Spleen (tissue), 11 donors: ENCODE measurements at regions not wholly inside any gene's neighbourhood (a gene's known extent, or its start where the extent isn't known, plus 50 kb on each side); places are given as distances from the start of the nearest gene placed in this dataset.

ENCODE experiments used
- DNase-seq: peaks from one replicate; pipeline ENCODE4 v3.0.0-alpha.2; 2020
- H3K27ac ChIP-seq, 8 donors: fragments of 200-600 bp; sonication (generic) in 7 of 8; 1 replicate in 4 of 8; 2 replicates in 4 of 8; pipeline versions ENCODE4 v1.5.0 to v1.8.0; 2016 to 2021; ENCODE audit warnings: inconsistent platforms in 4 of 8, mild to moderate bottlenecking in 4 of 8, moderate library complexity in 1 of 8
- H3K27me3 ChIP-seq, 7 donors: fragments of 200-600 bp; sonication (generic) in 6 of 7; replicated peaks in 1 of 7; 1 replicate in 4 of 7; 2 replicates in 3 of 7; pipeline versions ENCODE4 v1.5.0 to v1.8.0; 2016 to 2021; ENCODE audit warnings: inconsistent platforms in 3 of 7, mild to moderate bottlenecking in 1 of 7
- H3K36me3 ChIP-seq, 6 donors: fragments of 200-600 bp; sonication (generic) in 5 of 6; 1 replicate in 4 of 6; 2 replicates in 2 of 6; pipeline versions ENCODE4 v1.5.0 to v1.8.0; 2016 to 2021; ENCODE audit warnings: inconsistent platforms in 2 of 6
- H3K4me1 ChIP-seq, 6 donors: fragments of 200-600 bp; sonication (generic) in 5 of 6; 1 replicate in 3 of 6; 2 replicates in 3 of 6; pipeline versions ENCODE4 v1.5.0 to v1.8.0; 2016 to 2021; ENCODE audit warnings: inconsistent platforms in 3 of 6
- H3K4me3 ChIP-seq, 8 donors: fragments of 200-600 bp; sonication (generic) in 7 of 8; 1 replicate in 4 of 8; 2 replicates in 4 of 8; pipeline versions ENCODE4 v1.5.0 to v1.8.0; 2016 to 2021; ENCODE audit warnings: inconsistent platforms in 4 of 8, mild to moderate bottlenecking in 4 of 8, moderate library complexity in 2 of 8
- H3K9me3 ChIP-seq, 8 donors: fragments of 200-600 bp; sonication (generic) in 7 of 8; 1 replicate in 4 of 8; 2 replicates in 4 of 8; pipeline versions ENCODE4 v1.5.0 to v1.8.0; 2016 to 2021; ENCODE audit warnings: inconsistent platforms in 4 of 8
- CTCF ChIP-seq, 11 experiments: fragments of 200-600 bp in 7 of 11; fragments of 450-650 bp in 4 of 11; sonication (generic) in 4 of 11; IDR thresholded peaks in 8 of 11; conservative IDR thresholded peaks in 3 of 11; 1 replicate in 7 of 11; 2 replicates in 4 of 11; pipeline versions ENCODE4 v1.4.0 to v1.8.0; 2016 to 2021; ENCODE audit warnings: antibody characterized with exemption in 11 of 11, inconsistent platforms in 4 of 11, mild to moderate bottlenecking in 1 of 11
- POLR2A ChIP-seq, 3 donors: fragments of 450-650 bp; IDR thresholded peaks; one replicate each; pipeline ENCODE4 v1.5.1; 2017; ENCODE audit warnings: antibody characterized with exemption in 3 of 3, mild to moderate bottlenecking in 1 of 3
- POLR2AphosphoS5 ChIP-seq, 3 donors: sonication (generic); formaldehyde crosslinking; IDR thresholded peaks; one replicate each; pipeline ENCODE4 v1.5.1; 2017; ENCODE audit warnings: antibody characterized with exemption in 3 of 3
- WGBS, 5 donors: extraction: QIAGEN DNeasy Blood & Tissue Kit in 3 of 5; methylation state at CpG; one replicate each; pipeline versions ENCODE4 v1.1.5 to v1.1.7; 2013 to 2018; 5-methylcytosine and 5-hydroxymethylcytosine counted together
- intact Hi-C: fragments of 100-400 bp; cut with DNase I; formaldehyde crosslinking; loops from one replicate; pipeline ENCODE4 v1.15.0; 2023; ENCODE audit warnings: low total_unique reads
- donor health status: healthy with polysubstance abuse.
- donor health status: DM: no; HTN: no; CAD: no; lungs with moderate emphysema.
- donor health status: DM: no; HTN: no; CAD: no.
- donor health status: Bipolar disorder and iron deficiency.
- donor health status: healthy.
- donor health status: DM: no; HTN: no; CAD: no.
- donor health status: DM: yes; HTN: yes; CAD: no.

- Histone ChIP-seq H3K9me3 (no peaks in the 10 kb centered on the region), H3K4me1 (no peaks in the 10 kb centered on the region), H3K4me3 (no peak overlapping the region), H3K27ac (no peak overlapping the region), H3K36me3 (no peaks in the 10 kb centered on the region), H3K27me3 (peaks cover 0 to 12% (median 0%) of the 10 kb centered on the region in 7 donors)
- intact Hi-C loops, result no loop called here
- no peak for TF ChIP-seq CTCF (IDR thresholded peaks at IDR 0.05 in 8 of 11, conservative IDR thresholded peaks at IDR 0.05 in 3 of 11)
- TF ChIP-seq POLR2AphosphoS5 (IDR thresholded peaks at IDR 0.05), result no peak
- no peak for TF ChIP-seq POLR2A (IDR thresholded peaks at IDR 0.05)
- WGBS, 5 donors, result 83 to 93% (median 93%) methylated on average over 5 of the region's 5 CpGs
- no peak for DNase-seq
These were observed 269.5 kb downstream of the HIVEP2 start for GRCh38 chr6:142675517-142675916.

GRCh38 chr6:142676027-142676443 lies 268.9 kb downstream of the HIVEP2 start:
- Histone ChIP-seq H3K36me3 (no peaks in the 10 kb centered on the region), H3K9me3 (no peaks in the 10 kb centered on the region), H3K27me3 (peaks cover 0 to 12% (median 0%) of the 10 kb centered on the region in 7 donors), H3K4me1 (no peaks in the 10 kb centered on the region), H3K27ac (no peak overlapping the region), H3K4me3 (no peak overlapping the region)
- TF ChIP-seq POLR2A (IDR thresholded peaks at IDR 0.05) (no peak), POLR2AphosphoS5 (IDR thresholded peaks at IDR 0.05) (no peak), CTCF (IDR thresholded peaks at IDR 0.05 in 8 of 11, conservative IDR thresholded peaks at IDR 0.05 in 3 of 11) (no peak)
- no peak for DNase-seq
- intact Hi-C loops, result no loop called here
- 71 to 87% (median 80%) methylated on average over 5 of the region's 5 CpGs for WGBS, 5 donors

- no peaks in the 10 kb centered on the region for H3K9me3 ChIP-seq
- no peak for DNase-seq
- 66 to 86% (median 83%) methylated on average over 5 of the region's 5 CpGs for WGBS, 5 donors
These were observed 268.3 kb downstream of the HIVEP2 start for GRCh38 chr6:142676647-142677192.

More at GRCh38 chr6:142676647-142677192, 268.3 kb downstream of the HIVEP2 start:
- no peak overlapping the region for H3K4me3 ChIP-seq
- H3K27me3 ChIP-seq, result peaks cover 0 to 12% (median 0%) of the 10 kb centered on the region in 7 donors
- intact Hi-C loops, result no loop called here
- H3K36me3 ChIP-seq, result no peaks in the 10 kb centered on the region
- H3K27ac ChIP-seq, result no peak overlapping the region
- H3K4me1 ChIP-seq, result no peaks in the 10 kb centered on the region
- TF ChIP-seq POLR2A (IDR thresholded peaks at IDR 0.05), result no peak
- TF ChIP-seq POLR2AphosphoS5 (IDR thresholded peaks at IDR 0.05), result no peak
- no peak for TF ChIP-seq CTCF (IDR thresholded peaks at IDR 0.05 in 8 of 11, conservative IDR thresholded peaks at IDR 0.05 in 3 of 11)
